NCI-H524 treated with DMSO at 0.1 percent for 48 hours (cell line): ENCODE measurements at regions not wholly inside any gene's neighbourhood (a gene's known extent, or its start where the extent isn't known, plus 50 kb on each side); places are given as distances from the start of the nearest gene placed in this dataset.
"Not testable (repeated sequence)": the region's sequence is repeated elsewhere in the genome, so short reads cannot be mapped to it uniquely, and the experiment has no call there.

ENCODE experiments used
- DNase-seq: peaks from one replicate; lab custom pipeline; 2025; lab: John Stamatoyannopoulos, UW

- DNase-seq, result no peak
Measured at GRCh38 chr6:164072240-164072666, 657.7 kb downstream of the QKI start.

GRCh38 chr6:164069350-164069990 is 655.0 kb downstream of the QKI start:
- DNase-seq, result no peak

- DNase-seq, result no peak
Measured at GRCh38 chr6:164068527-164068926, 654.0 kb downstream of the QKI start.

GRCh38 chr6:164066766-164067165 is 652.2 kb downstream of the QKI start:
- no peak for DNase-seq

- no peak for DNase-seq
Measured at GRCh38 chr6:164066335-164066734, 651.8 kb downstream of the QKI start.

GRCh38 chr6:164063346-164063745 is 648.8 kb downstream of the QKI start:
- no peak for DNase-seq

- no peak for DNase-seq
Measured at GRCh38 chr6:164062872-164063271, 648.4 kb downstream of the QKI start.

- no peak for DNase-seq
Measured at GRCh38 chr6:164057876-164058275, 643.4 kb downstream of the QKI start.

GRCh38 chr6:164051427-164051826 is 636.9 kb downstream of the QKI start:
- no peak for DNase-seq

GRCh38 chr6:164049517-164049988 is 635.0 kb downstream of the QKI start:
- DNase-seq, result no peak

- DNase-seq, result no peak
Measured at GRCh38 chr6:164048840-164049516, 634.5 kb downstream of the QKI start.

- DNase-seq, result no peak
Measured at GRCh38 chr6:164045082-164045481, 630.6 kb downstream of the QKI start.

- not testable (repeated sequence) for DNase-seq
Measured at GRCh38 chr6:164043656-164044055, 629.1 kb downstream of the QKI start.

GRCh38 chr6:164042212-164042611 is 627.7 kb downstream of the QKI start:
- no peak for DNase-seq

GRCh38 chr6:164040994-164041393 is 626.5 kb downstream of the QKI start:
- no peak for DNase-seq

GRCh38 chr6:164039954-164040375 is 625.4 kb downstream of the QKI start:
- DNase-seq, result no peak

GRCh38 chr6:164037171-164037870 is 622.8 kb downstream of the QKI start:
- no peak for DNase-seq

GRCh38 chr6:164035900-164036485 is 621.5 kb downstream of the QKI start:
- no peak for DNase-seq

GRCh38 chr6:164034602-164035140 is 620.2 kb downstream of the QKI start:
- DNase-seq, result no peak

- DNase-seq, result no peak
Measured at GRCh38 chr6:164025180-164025579, 610.7 kb downstream of the QKI start.

GRCh38 chr6:164023535-164023934 is 609.0 kb downstream of the QKI start:
- DNase-seq, result no peak

- DNase-seq, result no peak
Measured at GRCh38 chr6:164022632-164023031, 608.1 kb downstream of the QKI start.
